ENCODE measurements at regions not wholly inside any gene's neighbourhood (a gene's known extent, or its start where the extent isn't known, plus 50 kb on each side); places are given as distances from the start of the nearest gene placed in this dataset.

DNA sequence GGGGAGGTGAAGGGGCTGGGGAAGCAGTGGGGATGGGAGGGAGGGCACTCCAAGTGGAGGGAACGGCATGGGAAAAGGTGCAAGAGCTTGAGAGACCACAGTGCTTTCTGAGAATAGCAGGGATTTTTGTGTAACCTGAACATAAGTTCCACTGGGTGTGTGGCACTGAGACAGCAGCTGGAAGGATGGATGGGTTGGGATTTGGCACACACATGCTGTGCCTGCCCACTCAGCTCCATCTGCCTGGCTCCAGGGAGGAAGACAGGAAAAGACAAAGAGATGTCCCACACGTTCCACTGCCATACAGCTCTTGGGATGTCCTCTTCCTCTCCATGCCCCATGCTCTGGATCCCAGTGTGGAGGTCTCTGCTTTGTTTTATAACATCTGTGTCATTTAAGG lies 114.1 kb upstream of the TEX51 start:
- Histone ChIP-seq H3K9ac (ENCODE audit: low read depth, low read length) (no peak overlapping the region), H3K27ac (ENCODE audit: low read depth, low read length) (no peak overlapping the region), H3K4me3 (ENCODE audit: low read length) (no peak overlapping the region), H3K36me3 (ENCODE audit: insufficient read depth, low read length) (no peaks in the 10 kb centered on the region), H3K4me1 (ENCODE audit: insufficient read depth, low read length) (no peaks in the 10 kb centered on the region), H3K27me3 (ENCODE audit: insufficient read depth, low read length) (no peaks in the 10 kb centered on the region), H3K9me3 (ENCODE audit: insufficient read depth, low read depth, low read length) (no peaks in the 10 kb centered on the region)
- 92% methylated on average over 2 of the region's 2 CpGs for WGBS

DNA sequence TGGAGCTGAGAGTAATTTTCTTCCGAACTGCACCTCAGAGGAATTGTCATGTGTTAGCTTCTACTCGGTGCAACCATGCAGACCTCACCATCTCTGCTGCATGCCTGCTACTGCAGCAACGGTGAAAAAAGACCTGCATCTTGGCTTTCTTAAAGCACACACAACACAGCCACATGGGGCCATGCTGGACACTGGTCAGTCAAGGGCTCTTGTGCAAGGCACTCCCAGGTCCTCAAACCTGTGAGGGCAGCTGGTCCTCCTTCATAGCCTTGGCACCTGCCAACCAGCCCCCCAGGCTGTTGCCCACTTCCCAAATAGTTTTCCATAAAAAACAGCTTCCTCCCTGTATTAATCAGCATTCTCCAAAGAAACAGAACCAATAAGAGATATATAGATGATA lies 113.5 kb upstream of the TEX51 start:
- Histone ChIP-seq H3K27ac (ENCODE audit: low read depth, low read length) (no peak overlapping the region), H3K9me3 (ENCODE audit: insufficient read depth, low read depth, low read length) (no peaks in the 10 kb centered on the region), H3K4me1 (ENCODE audit: insufficient read depth, low read length) (no peaks in the 10 kb centered on the region), H3K4me3 (ENCODE audit: low read length) (no peak overlapping the region), H3K36me3 (ENCODE audit: insufficient read depth, low read length) (no peaks in the 10 kb centered on the region), H3K9ac (ENCODE audit: low read depth, low read length) (no peak overlapping the region), H3K27me3 (ENCODE audit: insufficient read depth, low read length) (no peaks in the 10 kb centered on the region)
- WGBS: 89% methylated on average over 3 of the region's 3 CpGs

DNA sequence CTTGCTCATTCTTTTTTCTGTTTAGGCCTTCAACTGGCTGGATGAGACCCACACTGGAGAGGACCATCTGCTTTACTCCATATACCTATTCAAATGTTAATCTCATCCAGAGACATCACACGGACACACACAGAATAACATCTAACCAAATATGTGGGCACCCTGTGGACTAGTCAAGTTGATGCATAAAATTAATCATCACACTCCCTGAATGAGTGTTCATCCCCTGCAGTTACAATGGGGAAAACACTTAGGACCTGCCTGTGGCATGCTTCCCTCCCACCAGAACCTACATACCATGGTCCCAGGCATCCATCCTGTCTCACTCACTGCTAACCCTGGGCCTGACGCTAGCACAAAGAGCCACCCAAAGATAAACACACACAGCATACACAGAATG lies 112.8 kb upstream of the TEX51 start:
- Histone ChIP-seq H3K36me3 (ENCODE audit: insufficient read depth, low read length) (no peaks in the 10 kb centered on the region), H3K9me3 (ENCODE audit: insufficient read depth, low read depth, low read length) (no peaks in the 10 kb centered on the region), H3K4me1 (ENCODE audit: insufficient read depth, low read length) (no peaks in the 10 kb centered on the region), H3K4me3 (ENCODE audit: low read length) (no peak overlapping the region), H3K27ac (ENCODE audit: low read depth, low read length) (no peak overlapping the region), H3K9ac (ENCODE audit: low read depth, low read length) (no peak overlapping the region), H3K27me3 (ENCODE audit: insufficient read depth, low read length) (no peaks in the 10 kb centered on the region)
- WGBS: 90% methylated on average over 2 of the region's 2 CpGs

DNA sequence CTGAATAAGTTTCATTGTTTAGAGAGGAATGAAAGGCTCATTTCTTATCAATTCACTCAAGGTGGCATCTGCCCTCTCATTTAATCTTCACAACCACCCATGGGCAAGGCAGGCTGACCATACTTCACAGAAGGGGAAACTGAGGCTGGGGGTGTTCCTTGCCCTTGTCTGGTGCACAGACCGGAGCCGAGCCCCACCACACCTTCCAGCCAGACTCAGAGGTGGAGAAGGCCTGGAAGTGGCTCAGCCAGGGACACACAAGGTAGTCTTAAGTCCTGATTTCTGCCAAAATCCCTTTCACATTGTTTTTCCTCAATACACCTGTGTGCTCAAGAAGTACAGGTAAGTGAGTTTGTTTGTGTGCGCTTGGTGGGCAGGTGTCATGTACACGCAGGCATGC lies 111.9 kb upstream of the TEX51 start:
- no peaks in the 10 kb centered on the region for H3K27me3 ChIP-seq (ENCODE audit: insufficient read depth, low read length)
- no peaks in the 10 kb centered on the region for H3K9me3 ChIP-seq (ENCODE audit: insufficient read depth, low read depth, low read length)
- no peak overlapping the region for H3K4me3 ChIP-seq (ENCODE audit: low read length)
- no peaks in the 10 kb centered on the region for H3K4me1 ChIP-seq (ENCODE audit: insufficient read depth, low read length)
- no peaks in the 10 kb centered on the region for H3K36me3 ChIP-seq (ENCODE audit: insufficient read depth, low read length)
- H3K27ac ChIP-seq (ENCODE audit: low read depth, low read length): no peak overlapping the region
- 95% methylated on average over 4 of the region's 4 CpGs for WGBS
- H3K9ac ChIP-seq (ENCODE audit: low read depth, low read length): no peak overlapping the region

DNA sequence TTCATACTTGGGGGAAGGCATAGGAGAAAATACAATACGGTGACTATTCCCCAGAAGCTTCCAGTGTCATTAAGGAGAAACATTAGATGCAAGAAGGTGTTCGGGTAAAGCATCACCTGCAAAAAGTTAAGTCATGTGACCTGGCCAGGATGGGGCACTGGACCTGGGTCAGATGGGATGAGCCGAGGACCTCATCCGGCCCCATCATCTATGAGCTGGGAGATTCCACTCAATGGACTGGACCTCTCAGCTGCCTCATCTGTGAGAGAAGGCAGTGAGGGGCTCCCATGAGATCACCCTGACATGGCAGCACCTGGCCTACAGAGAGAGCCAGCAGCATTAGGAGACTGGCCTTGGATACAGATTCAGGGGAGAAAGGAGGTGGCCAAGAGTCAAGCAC lies 111.4 kb upstream of the TEX51 start:
- no peak overlapping the region for H3K4me3 ChIP-seq (ENCODE audit: low read length)
- 97% methylated on average over 4 of the region's 4 CpGs for WGBS
- H3K4me1 ChIP-seq (ENCODE audit: insufficient read depth, low read length): no peaks in the 10 kb centered on the region
- H3K9me3 ChIP-seq (ENCODE audit: insufficient read depth, low read depth, low read length): no peaks in the 10 kb centered on the region
- no peak overlapping the region for H3K27ac ChIP-seq (ENCODE audit: low read depth, low read length)
- H3K36me3 ChIP-seq (ENCODE audit: insufficient read depth, low read length): no peaks in the 10 kb centered on the region
- H3K27me3 ChIP-seq (ENCODE audit: insufficient read depth, low read length): no peaks in the 10 kb centered on the region
- no peak overlapping the region for H3K9ac ChIP-seq (ENCODE audit: low read depth, low read length)

- Histone ChIP-seq H3K9ac (ENCODE audit: low read depth, low read length) (no peak overlapping the region), H3K36me3 (ENCODE audit: insufficient read depth, low read length) (no peaks in the 10 kb centered on the region), H3K4me3 (ENCODE audit: low read length) (no peak overlapping the region), H3K27me3 (ENCODE audit: insufficient read depth, low read length) (no peaks in the 10 kb centered on the region), H3K27ac (ENCODE audit: low read depth, low read length) (no peak overlapping the region), H3K9me3 (ENCODE audit: insufficient read depth, low read depth, low read length) (no peaks in the 10 kb centered on the region), H3K4me1 (ENCODE audit: insufficient read depth, low read length) (no peaks in the 10 kb centered on the region)
- 87% methylated on average over 4 of the region's 4 CpGs for WGBS
Observed at GRCh38 chr2:126788113-126788512, 110.6 kb upstream of the TEX51 start.

DNA sequence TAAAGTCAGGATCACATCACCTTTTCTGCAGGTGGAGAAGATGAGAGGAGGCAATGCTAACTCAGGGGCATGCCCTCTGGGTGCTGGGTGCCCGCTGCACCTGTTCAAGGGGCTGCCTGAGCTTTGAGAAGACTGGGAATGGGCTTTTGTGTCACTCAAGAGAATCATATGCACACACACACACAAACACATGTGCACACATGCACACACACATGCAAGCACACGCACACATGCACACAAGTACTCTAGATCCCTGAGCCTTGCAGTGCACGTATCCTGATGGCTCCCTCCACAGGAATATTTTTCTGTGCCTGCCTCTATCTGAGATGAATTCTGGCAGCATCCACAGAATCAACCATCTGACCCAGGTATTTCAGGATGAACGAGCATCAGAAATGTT lies 110.0 kb upstream of the TEX51 start:
- H3K9me3 ChIP-seq (ENCODE audit: insufficient read depth, low read depth, low read length): no peaks in the 10 kb centered on the region
- H3K27ac ChIP-seq (ENCODE audit: low read depth, low read length): no peak overlapping the region
- H3K4me1 ChIP-seq (ENCODE audit: insufficient read depth, low read length): no peaks in the 10 kb centered on the region
- no peaks in the 10 kb centered on the region for H3K36me3 ChIP-seq (ENCODE audit: insufficient read depth, low read length)
- no peaks in the 10 kb centered on the region for H3K27me3 ChIP-seq (ENCODE audit: insufficient read depth, low read length)
- no peak overlapping the region for H3K4me3 ChIP-seq (ENCODE audit: low read length)
- no peak overlapping the region for H3K9ac ChIP-seq (ENCODE audit: low read depth, low read length)
- 86% methylated on average over 4 of the region's 4 CpGs for WGBS

DNA sequence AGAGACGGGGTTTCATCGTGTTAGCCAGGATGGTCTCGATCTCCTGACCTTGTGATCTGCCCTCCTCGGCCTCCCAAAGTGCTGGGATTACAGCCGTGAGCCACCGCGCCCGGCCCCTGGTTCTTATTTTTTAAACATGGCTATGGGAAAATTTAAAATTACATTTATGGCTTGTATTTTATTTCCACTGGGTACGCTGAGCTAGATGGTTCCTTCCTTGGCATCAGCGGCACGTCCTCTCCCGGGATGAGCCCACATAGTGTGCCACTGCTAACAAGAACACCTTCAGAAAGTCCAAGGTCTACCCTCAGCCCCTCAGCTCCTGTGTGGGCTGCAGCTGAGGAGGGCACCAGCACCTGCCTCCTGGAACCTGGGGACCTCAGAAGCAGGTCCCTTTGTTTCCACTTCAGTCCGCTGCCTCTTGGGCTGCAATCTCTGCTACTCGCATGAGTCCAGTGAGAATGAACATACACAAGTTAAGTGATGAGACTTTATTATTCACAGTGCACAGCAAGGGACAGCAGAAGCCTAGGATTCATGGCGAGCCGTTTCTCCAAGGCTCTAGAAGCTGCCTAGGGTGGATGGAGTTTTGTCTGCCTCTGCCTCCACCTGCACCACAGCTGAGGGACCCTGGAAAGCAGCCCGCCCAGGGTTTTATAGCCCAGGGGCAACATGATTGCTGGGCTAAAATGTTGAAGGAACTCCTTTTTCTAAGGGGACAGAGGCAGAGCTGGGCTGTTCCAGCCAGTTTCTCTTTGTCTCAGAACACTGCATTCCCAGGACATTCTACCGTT lies 107.5 kb upstream of the TEX51 start:
- Histone ChIP-seq H3K27me3 (ENCODE audit: insufficient read depth, low read length) (no peaks in the 10 kb centered on the region), H3K36me3 (ENCODE audit: insufficient read depth, low read length) (no peaks in the 10 kb centered on the region), H3K27ac (ENCODE audit: low read depth, low read length) (no peak overlapping the region), H3K9ac (ENCODE audit: low read depth, low read length) (no peak overlapping the region), H3K9me3 (ENCODE audit: insufficient read depth, low read depth, low read length) (no peaks in the 10 kb centered on the region), H3K4me1 (ENCODE audit: insufficient read depth, low read length) (no peaks in the 10 kb centered on the region), H3K4me3 (ENCODE audit: low read length) (no peak overlapping the region)
- WGBS: 93% methylated on average over 18 of the region's 18 CpGs

DNA sequence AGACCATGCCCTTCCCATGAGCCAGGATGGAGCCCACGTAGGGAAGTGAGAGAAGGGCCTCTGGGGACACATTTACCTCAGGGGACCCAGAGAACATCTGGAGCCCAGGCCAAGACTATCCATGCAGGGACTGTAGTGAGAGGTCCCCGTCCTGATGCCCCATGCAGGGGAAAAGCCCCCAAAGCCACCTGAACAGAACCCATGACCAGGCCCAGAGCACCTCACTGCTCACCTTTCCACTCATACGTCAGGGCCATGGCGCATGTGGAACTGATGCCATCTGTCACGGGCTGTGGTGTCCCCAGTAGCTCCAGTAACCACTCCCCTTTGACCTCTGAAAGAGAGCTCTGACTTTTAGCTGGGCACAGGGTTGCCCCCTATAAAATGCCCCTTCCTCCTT lies 106.5 kb upstream of the TEX51 start:
- no peak overlapping the region for H3K9ac ChIP-seq (ENCODE audit: low read depth, low read length)
- no peaks in the 10 kb centered on the region for H3K36me3 ChIP-seq (ENCODE audit: insufficient read depth, low read length)
- H3K4me3 ChIP-seq (ENCODE audit: low read length): no peak overlapping the region
- no peaks in the 10 kb centered on the region for H3K4me1 ChIP-seq (ENCODE audit: insufficient read depth, low read length)
- H3K27ac ChIP-seq (ENCODE audit: low read depth, low read length): no peak overlapping the region
- H3K9me3 ChIP-seq (ENCODE audit: insufficient read depth, low read depth, low read length): no peaks in the 10 kb centered on the region
- WGBS: 91% methylated on average over 5 of the region's 5 CpGs
- no peaks in the 10 kb centered on the region for H3K27me3 ChIP-seq (ENCODE audit: insufficient read depth, low read length)

GRCh38 chr2:126792993-126793392 lies 105.7 kb upstream of the TEX51 start:
- H3K4me1 ChIP-seq (ENCODE audit: insufficient read depth, low read length): no peaks in the 10 kb centered on the region
- H3K27me3 ChIP-seq (ENCODE audit: insufficient read depth, low read length): no peaks in the 10 kb centered on the region
- no peaks in the 10 kb centered on the region for H3K9me3 ChIP-seq (ENCODE audit: insufficient read depth, low read depth, low read length)
- no peak overlapping the region for H3K27ac ChIP-seq (ENCODE audit: low read depth, low read length)
- no peak overlapping the region for H3K4me3 ChIP-seq (ENCODE audit: low read length)
- H3K9ac ChIP-seq (ENCODE audit: low read depth, low read length): no peak overlapping the region
- 97% methylated on average over 4 of the region's 4 CpGs for WGBS
- H3K36me3 ChIP-seq (ENCODE audit: insufficient read depth, low read length): no peaks in the 10 kb centered on the region

DNA sequence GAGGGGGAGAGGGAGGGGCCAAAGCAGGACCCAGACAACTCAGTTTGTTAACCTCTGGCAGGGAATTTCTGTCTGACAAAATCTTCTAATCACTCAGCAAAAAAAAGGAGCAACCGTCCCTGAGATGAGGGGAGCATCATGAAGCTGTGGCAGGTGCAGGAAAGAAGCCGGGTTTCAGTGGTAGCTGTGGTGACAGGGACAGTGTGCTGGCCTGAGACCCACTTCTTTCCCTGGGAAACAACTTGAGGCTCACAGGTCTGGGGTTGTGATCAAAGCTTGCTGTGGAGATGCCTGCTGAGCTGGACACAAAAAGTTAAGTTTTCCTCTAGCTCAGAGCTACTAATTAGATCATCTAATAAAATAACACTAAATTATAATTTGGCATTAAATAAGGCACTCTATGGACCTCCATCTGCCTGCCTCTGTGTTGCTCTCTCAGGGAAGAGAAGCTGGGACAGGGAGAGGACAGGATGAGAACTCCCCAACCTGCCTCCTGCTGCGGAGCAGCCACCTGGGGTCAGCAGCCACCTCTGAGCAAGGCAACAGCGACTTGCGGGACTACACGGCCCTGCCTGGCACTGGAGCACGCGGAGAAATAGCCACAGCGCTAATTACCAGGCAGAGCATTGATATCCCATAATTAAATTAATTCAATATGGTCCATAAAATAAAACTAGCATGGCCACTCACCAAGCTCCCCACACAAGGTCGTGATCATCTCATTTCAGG lies 104.6 kb upstream of the TEX51 start:
- Histone ChIP-seq H3K4me1 (ENCODE audit: insufficient read depth, low read length) (no peaks in the 10 kb centered on the region), H3K9me3 (ENCODE audit: insufficient read depth, low read depth, low read length) (no peaks in the 10 kb centered on the region), H3K27me3 (ENCODE audit: insufficient read depth, low read length) (no peaks in the 10 kb centered on the region), H3K27ac (ENCODE audit: low read depth, low read length) (no peak overlapping the region), H3K4me3 (ENCODE audit: low read length) (no peak overlapping the region), H3K9ac (ENCODE audit: low read depth, low read length) (no peak overlapping the region), H3K36me3 (ENCODE audit: insufficient read depth, low read length) (no peaks in the 10 kb centered on the region)
- WGBS: 74% methylated on average over 10 of the region's 10 CpGs

Measured in HUES64 (cell line).